ENCODE measurements at regions not wholly inside any gene's neighbourhood (a gene's known extent, or its start where the extent isn't known, plus 50 kb on each side); places are given as distances from the start of the nearest gene placed in this dataset.

DNA sequence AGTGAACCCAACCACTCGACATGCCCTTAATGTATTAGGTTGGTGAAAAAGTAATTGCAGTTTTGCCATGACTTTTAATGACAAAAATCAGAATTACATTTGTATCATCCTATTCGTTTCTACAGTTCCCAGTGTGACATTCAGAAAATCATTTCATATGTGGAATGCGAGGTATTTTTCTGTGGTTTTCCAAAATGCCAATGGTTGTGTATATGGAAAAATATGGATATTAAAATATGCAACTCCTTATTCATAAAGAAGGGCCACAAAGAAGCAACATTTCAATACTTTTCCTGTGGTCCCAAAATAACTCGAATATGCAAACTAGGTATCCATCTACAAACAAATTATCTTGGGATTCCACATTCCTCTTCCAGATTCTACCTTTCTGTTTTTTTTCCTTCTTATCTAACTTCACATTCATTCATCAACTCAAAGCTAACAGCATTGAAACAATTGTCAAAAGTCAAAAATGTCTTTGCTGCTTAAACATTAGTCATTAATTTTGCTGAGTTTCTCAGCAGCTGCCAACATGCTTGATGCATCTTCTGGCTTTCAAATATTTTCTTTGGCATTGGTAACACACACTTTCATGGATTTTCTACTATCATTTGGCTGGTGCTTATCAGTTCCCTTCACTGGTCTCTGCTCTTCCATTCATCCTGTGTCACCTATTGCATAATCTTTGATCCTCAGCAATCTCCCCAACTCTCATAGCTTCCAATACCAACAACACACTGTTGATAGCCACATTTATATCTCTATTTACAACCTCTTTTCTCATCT lies 1445.4 kb downstream of the EFNB2 start:
- no peak for TF ChIP-seq EZH2 (IDR thresholded peaks at IDR 0.05)
- TF ChIP-seq POLR2AphosphoS5 (IDR thresholded peaks at IDR 0.05; ENCODE audit: borderline replicate concordance, low read depth, low read length), result no peak

All from SK-N-MC (cell line).